Smooth muscle cell (in vitro differentiated cells): ENCODE measurements at regions not wholly inside any gene's neighbourhood (a gene's known extent, or its start where the extent isn't known, plus 50 kb on each side); places are given as distances from the start of the nearest gene placed in this dataset.

ENCODE experiments used
- DNase-seq: peaks from one replicate; lab custom pipeline; 2025; ENCODE audit not compliant: unreplicated experiment; lab: John Stamatoyannopoulos, UW
- H2AFZ ChIP-seq: fragments of 200-600 bp; sonication (generic); 2 replicates; pipeline ENCODE4 v1.6.0; 2016; ENCODE audit warnings: antibody characterized with exemption, low read depth, mild to moderate bottlenecking
- H3F3A ChIP-seq: fragments of 200-600 bp; sonication (generic); 2 replicates; pipeline ENCODE4 v1.6.0; 2017; ENCODE audit warnings: antibody characterized with exemption, low read depth
- H3K27ac ChIP-seq: fragments of 200-600 bp; sonication (generic); 2 replicates; pipeline ENCODE4 v1.5.1; 2016; ENCODE audit warnings: low read depth, mild to moderate bottlenecking
- H3K27me3 ChIP-seq: fragments of 200-600 bp; sonication (generic); 2 replicates; pipeline ENCODE4 v1.6.1; 2016; ENCODE audit warnings: low read depth, mild to moderate bottlenecking
- H3K36me3 ChIP-seq: fragments of 200-600 bp; sonication (generic); 2 replicates; pipeline ENCODE4 v1.5.1; 2016; ENCODE audit warnings: low read depth
- H3K4me1 ChIP-seq: fragments of 200-600 bp; sonication (generic); 2 replicates; pipeline ENCODE4 v1.5.1; 2016; ENCODE audit warnings: low read depth
- H3K4me2 ChIP-seq: fragments of 200-600 bp; sonication (generic); 2 replicates; pipeline ENCODE4 v1.6.0; 2016; ENCODE audit warnings: mild to moderate bottlenecking
- H3K4me3 ChIP-seq: fragments of 200-600 bp; sonication (generic); 2 replicates; pipeline ENCODE4 v1.5.1; 2016; ENCODE audit warnings: mild to moderate bottlenecking
- H3K79me2 ChIP-seq: fragments of 200-600 bp; sonication (generic); 2 replicates; pipeline ENCODE4 v1.6.0; 2016; ENCODE audit warnings: low read depth, mild to moderate bottlenecking
- H3K9ac ChIP-seq: fragments of 200-600 bp; sonication (generic); 2 replicates; pipeline ENCODE4 v1.6.0; 2016; ENCODE audit warnings: low read depth
- H3K9me3 ChIP-seq: fragments of 200-600 bp; sonication (generic); replicated peaks from 2 replicates; pipeline ENCODE4 v1.5.1; 2016; ENCODE audit warnings: low read depth
- H4K20me1 ChIP-seq: fragments of 200-600 bp; sonication (generic); 2 replicates; pipeline ENCODE4 v1.6.0; 2016; ENCODE audit warnings: low read depth
- WGBS: methylation state at CpG from one replicate; pipeline ENCODE4 v1.1.7; 2016; ENCODE audit warnings: low lambda C conversion rate; 5-methylcytosine and 5-hydroxymethylcytosine counted together
- TF ChIP-seq, protein P1 (sequence below): fragments of 200-600 bp; sonication (generic); IDR thresholded peaks from 2 replicates; pipeline ENCODE4 v1.5.1; 2017; ENCODE audit warnings: borderline replicate concordance, mild to moderate bottlenecking, antibody characterized with exemption; ENCODE audit not compliant: insufficient read depth, poor library complexity, severe bottlenecking

DNA sequence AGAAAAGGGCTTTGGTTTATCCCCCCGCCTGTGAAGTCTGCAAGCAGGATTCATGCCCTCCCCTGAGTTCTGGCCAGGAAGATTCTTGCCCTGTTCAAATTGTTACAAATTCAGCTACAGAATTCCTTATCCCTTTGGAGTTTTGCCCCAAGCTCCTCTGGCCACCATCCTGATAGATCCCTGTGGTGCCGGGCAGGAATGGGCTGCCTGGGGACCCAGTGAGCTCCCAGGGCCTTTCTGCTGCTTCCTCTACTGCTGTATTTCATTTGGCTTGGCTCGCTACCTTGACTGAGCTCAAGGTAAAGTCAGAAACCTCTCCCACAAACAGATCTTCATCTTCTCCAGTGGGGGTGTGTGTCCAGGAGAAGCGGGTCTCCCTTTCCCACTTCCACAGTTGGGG, 194.6 kb upstream of the NBEA start:
- Histone ChIP-seq H2AFZ (peak overlapping the region; percentile 28), H3K4me1 (peaks cover 23% of the 10 kb centered on the region), H3F3A (peaks cover 7% of the 10 kb centered on the region), H3K79me2 (no peaks in the 10 kb centered on the region), H3K4me3 (no peak overlapping the region), H3K9ac (peak overlapping the region; percentile 32), H3K27me3 (no peaks in the 10 kb centered on the region), H4K20me1 (no peaks in the 10 kb centered on the region), H3K27ac (peak overlapping the region; percentile 95), H3K36me3 (no peaks in the 10 kb centered on the region), H3K9me3 (peaks cover 3% of the 10 kb centered on the region), H3K4me2 (peak overlapping the region; percentile 67)
- TF ChIP-seq, protein P1, sequence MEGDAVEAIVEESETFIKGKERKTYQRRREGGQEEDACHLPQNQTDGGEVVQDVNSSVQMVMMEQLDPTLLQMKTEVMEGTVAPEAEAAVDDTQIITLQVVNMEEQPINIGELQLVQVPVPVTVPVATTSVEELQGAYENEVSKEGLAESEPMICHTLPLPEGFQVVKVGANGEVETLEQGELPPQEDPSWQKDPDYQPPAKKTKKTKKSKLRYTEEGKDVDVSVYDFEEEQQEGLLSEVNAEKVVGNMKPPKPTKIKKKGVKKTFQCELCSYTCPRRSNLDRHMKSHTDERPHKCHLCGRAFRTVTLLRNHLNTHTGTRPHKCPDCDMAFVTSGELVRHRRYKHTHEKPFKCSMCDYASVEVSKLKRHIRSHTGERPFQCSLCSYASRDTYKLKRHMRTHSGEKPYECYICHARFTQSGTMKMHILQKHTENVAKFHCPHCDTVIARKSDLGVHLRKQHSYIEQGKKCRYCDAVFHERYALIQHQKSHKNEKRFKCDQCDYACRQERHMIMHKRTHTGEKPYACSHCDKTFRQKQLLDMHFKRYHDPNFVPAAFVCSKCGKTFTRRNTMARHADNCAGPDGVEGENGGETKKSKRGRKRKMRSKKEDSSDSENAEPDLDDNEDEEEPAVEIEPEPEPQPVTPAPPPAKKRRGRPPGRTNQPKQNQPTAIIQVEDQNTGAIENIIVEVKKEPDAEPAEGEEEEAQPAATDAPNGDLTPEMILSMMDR = no peak
- DNase-seq = no peak
- 93% methylated on average over 4 of the region's 4 CpGs for WGBS

DNA sequence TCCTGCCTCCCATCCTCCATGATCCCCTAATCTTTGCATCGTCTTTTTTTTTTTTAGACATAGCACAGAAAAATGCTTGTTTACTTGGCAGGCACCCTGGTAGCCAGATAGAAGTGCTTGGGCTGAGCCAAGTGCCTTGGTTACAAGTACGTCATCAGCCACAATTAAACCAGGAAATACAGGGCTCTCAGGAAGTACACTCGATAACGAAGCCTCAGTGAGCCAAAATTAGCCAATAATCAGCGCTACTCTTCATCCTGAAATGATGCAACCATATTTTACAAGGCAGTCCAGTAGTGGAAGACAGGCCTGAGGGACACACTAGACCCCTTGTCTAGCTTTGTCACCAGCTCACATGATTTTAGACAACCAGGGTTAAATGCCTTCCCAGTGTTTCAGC, 194.0 kb upstream of the NBEA start:
- Histone ChIP-seq H2AFZ (peak overlapping the region; percentile 28), H3K79me2 (no peaks in the 10 kb centered on the region), H3F3A (peaks cover 7% of the 10 kb centered on the region), H3K4me2 (peak overlapping the region; percentile 67), H3K4me3 (no peak overlapping the region), H3K27me3 (no peaks in the 10 kb centered on the region), H4K20me1 (no peaks in the 10 kb centered on the region), H3K4me1 (peaks cover 23% of the 10 kb centered on the region), H3K9ac (peak overlapping the region; percentile 73), H3K27ac (peak overlapping the region; percentile 95), H3K9me3 (peaks cover 3% of the 10 kb centered on the region), H3K36me3 (no peaks in the 10 kb centered on the region)
- TF ChIP-seq, protein P1 = no peak
- 21% methylated on average over 5 of the region's 5 CpGs for WGBS
- no peak for DNase-seq

DNA sequence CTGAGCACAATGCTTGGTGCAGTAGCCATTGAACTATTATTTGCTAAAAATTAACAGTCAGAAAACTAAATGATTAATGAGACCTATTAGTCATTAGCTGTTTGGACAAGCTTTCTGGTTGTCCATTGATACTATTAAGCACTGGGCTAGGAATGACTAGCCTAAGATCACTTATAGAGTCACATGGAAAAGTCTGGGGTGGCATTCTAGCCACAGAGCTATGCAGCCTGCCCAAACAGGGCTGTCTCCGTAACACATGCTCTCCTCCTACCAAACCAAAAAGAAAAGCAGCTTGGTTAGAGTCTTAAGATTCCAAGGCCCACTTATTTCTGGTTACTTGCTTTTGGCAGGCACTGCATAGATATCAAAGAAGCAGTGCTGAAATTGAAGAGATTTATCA, 193.5 kb upstream of the NBEA start:
- Histone ChIP-seq H2AFZ (no peak overlapping the region), H3K4me1 (peaks cover 23% of the 10 kb centered on the region), H3K79me2 (no peaks in the 10 kb centered on the region), H3K9ac (peak overlapping the region; percentile 73), H3K27me3 (no peaks in the 10 kb centered on the region), H3K36me3 (no peaks in the 10 kb centered on the region), H4K20me1 (no peaks in the 10 kb centered on the region), H3K27ac (peak overlapping the region; percentile 95), H3K9me3 (peaks cover 3% of the 10 kb centered on the region), H3K4me3 (no peak overlapping the region), H3K4me2 (peak overlapping the region; percentile 67), H3F3A (peaks cover 7% of the 10 kb centered on the region)
- 17% methylated on average over 1 of the region's 1 CpG for WGBS
- no peak for DNase-seq
- TF ChIP-seq, protein P1 = no peak

DNA sequence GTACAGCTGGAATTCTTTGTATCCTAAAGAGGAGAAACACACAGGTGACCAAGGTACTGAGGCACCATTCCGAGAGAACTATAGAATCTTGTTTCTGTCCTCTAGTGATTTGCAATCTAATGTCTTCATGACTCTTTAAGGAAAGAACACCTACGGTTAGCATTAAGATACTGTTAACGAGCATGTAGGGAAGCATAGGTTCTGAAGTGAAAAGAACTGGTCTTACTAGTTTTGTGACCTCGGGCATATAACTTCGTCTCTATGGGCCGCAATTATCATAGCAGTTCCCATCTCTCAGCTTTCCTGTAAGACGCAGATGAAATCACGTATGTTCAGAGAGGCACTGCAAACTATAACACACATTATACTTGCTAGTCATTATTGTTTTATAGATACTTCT, 193.0 kb upstream of the NBEA start:
- peak overlapping the region; percentile 95 for H3K27ac ChIP-seq

More for the DNA sequence above, 193.0 kb upstream of the NBEA start:
- Histone ChIP-seq H3K27me3 (no peaks in the 10 kb centered on the region), H3K79me2 (no peaks in the 10 kb centered on the region), H4K20me1 (no peaks in the 10 kb centered on the region), H3K4me2 (peak overlapping the region; percentile 84), H3K9ac (no peak overlapping the region), H3F3A (peaks cover 7% of the 10 kb centered on the region), H2AFZ (no peak overlapping the region), H3K4me3 (no peak overlapping the region), H3K4me1 (peaks cover 23% of the 10 kb centered on the region), H3K9me3 (peaks cover 3% of the 10 kb centered on the region), H3K36me3 (no peaks in the 10 kb centered on the region)
- TF ChIP-seq, protein P1 = no peak
- 54% methylated on average over 8 of the region's 8 CpGs for WGBS
- no peak for DNase-seq
